ENCODE measurements at regions not wholly inside any gene's neighbourhood (a gene's known extent, or its start where the extent isn't known, plus 50 kb on each side); places are given as distances from the start of the nearest gene placed in this dataset.

DNA sequence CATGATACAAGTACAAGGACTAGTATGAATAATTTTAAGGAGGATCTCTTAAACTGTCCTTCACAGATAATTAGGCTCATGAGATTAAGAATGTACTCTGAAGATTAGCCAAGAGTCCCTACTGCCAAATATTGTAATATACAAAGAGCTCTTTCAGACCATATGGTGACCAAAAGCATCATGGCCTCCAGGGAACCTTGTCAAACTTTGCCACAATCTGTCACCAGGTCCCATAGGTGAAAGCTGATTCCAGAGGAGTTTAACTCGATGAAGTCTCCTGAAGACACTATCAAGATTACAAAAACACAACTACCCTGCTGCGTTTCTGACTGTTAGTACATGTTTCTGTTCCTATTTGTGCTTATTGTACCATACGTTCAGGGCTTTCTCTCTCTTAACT lies 395.4 kb upstream of the ITGA1 start:
- DNase-seq (ENCODE audit: low read depth in 1 of 2, low spot score in 1 of 2), result no peak

- DNase-seq (ENCODE audit: low read depth in 1 of 2, low spot score in 1 of 2), result no peak
These were observed 377.9 kb upstream of the ITGA1 start for GRCh38 chr5:52409835-52410234.

GRCh38 chr5:52419357-52419756 lies 368.4 kb upstream of the ITGA1 start:
- DNase-seq (ENCODE audit: low read depth in 1 of 2, low spot score in 1 of 2), result no peak

DNA sequence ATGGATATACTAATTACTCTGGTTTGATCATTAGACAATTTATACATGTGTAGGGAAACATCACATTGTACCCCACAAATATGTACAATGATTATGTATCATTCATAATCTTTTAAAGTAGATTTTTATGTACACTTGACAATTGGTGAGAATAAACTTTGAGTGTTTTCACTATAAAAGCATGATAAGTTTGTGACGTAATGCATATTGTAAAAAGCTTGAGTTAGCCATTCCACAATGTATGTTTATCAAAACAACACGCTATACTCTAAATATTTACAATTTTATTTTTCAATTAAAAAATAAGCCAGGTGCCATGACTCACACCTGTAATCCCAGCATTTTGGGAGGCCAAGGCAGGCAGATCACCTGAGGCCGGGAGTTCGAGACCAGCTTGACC lies 360.1 kb upstream of the ITGA1 start:
- no peak for DNase-seq (ENCODE audit: low read depth in 1 of 2, low spot score in 1 of 2)

DNA sequence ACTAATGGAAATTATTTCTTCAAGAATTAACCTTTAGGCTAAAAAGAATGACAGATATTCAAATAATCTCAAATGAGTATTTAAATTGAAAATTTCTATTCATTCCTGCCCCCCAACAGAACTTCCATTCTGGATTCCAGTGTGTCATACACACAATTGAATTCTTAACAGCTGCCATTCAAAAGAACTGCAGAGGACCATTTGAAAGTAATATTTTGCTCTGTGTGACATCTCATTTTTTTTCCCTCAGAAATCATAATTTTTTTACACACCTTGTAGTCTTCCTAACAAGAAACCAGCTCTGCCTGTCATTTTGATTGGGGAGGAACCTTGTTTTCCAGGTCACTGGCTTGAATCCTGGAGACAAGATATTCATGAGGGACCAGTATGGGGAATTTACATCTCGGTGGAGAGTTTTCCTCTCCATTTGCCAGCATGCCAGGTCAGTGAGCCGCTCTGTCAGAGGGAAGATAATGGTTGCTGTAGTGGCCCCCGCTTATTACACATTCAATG lies 358.7 kb upstream of the ITGA1 start:
- DNase-seq (ENCODE audit: low read depth in 1 of 2, low spot score in 1 of 2), result no peak

DNA sequence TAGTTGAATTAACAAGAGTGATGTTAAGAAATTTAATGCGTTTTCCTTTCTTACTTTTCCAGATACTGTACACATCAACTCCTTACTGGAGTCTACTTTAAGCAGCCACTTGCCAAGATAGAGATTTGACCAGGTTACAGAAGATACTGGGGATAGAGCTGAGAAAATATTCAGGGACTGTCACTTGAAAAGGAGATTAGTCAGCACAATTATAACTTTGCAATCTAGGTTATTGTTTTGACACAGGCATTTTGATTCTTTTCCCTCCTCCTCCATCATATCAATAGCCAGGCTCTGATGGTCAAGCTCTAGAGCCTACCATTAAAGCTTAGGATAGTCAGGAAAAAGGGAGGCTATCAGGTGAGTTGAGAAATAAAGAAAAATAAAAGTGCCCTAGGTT lies 345.9 kb upstream of the ITGA1 start:
- DNase-seq (ENCODE audit: low read depth in 1 of 2, low spot score in 1 of 2), result no peak

GRCh38 chr5:52443187-52443586 lies 344.5 kb upstream of the ITGA1 start:
- no peak for DNase-seq (ENCODE audit: low read depth in 1 of 2, low spot score in 1 of 2)

GRCh38 chr5:52448111-52448510 lies 339.6 kb upstream of the ITGA1 start:
- no peak for DNase-seq (ENCODE audit: low read depth in 1 of 2, low spot score in 1 of 2)

- no peak for DNase-seq (ENCODE audit: low read depth in 1 of 2, low spot score in 1 of 2)
These were observed 338.2 kb upstream of the ITGA1 start for GRCh38 chr5:52449516-52449915.

- DNase-seq (ENCODE audit: low read depth in 1 of 2, low spot score in 1 of 2), result no peak
These were observed 335.6 kb upstream of the ITGA1 start for GRCh38 chr5:52452098-52452497.

- no peak for DNase-seq (ENCODE audit: low read depth in 1 of 2, low spot score in 1 of 2)
These were observed 334.5 kb upstream of the ITGA1 start for GRCh38 chr5:52453176-52453575.

DNA sequence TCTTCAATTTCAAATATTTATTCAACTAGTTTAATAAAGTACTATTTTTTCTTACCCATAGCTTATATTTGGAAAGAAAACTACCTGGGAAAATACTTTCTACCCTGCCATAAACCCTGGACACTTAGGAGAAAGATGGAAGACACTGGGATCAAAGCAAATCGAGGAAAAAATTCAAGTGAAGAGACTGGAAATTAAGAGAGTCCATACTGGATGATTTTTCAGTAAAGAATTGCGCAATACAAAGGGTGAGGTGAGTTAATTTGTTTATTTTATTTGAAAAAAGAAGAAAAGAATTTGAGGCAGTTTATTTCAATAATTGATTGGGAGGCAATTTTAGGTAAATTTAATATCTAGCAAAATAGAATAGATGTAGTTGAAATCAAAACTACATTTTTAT lies 331.8 kb upstream of the ITGA1 start:
- no peak for DNase-seq (ENCODE audit: low read depth in 1 of 2, low spot score in 1 of 2)

GRCh38 chr5:52457810-52458209 lies 329.9 kb upstream of the ITGA1 start:
- no peak for DNase-seq (ENCODE audit: low read depth in 1 of 2, low spot score in 1 of 2)

DNA sequence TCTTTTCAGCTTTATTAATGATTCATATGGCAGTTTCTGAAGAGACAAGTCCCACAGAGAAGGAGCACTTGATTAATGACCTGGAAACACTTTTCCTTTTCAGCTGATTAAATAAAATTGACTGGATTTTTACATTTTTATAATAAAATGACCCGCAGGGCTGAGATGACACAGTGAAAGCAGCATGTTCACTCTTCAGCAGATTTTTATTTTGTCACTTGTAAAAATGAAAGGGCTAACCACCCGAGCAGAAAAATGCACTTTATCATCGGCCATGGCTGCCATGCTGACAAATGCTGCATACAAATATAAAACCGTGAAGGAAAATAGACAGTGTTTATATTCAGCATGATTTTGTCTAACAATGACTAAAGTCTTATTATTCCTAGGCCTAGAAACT lies 321.6 kb upstream of the ITGA1 start:
- no peak for DNase-seq (ENCODE audit: low read depth in 1 of 2, low spot score in 1 of 2)

DNA sequence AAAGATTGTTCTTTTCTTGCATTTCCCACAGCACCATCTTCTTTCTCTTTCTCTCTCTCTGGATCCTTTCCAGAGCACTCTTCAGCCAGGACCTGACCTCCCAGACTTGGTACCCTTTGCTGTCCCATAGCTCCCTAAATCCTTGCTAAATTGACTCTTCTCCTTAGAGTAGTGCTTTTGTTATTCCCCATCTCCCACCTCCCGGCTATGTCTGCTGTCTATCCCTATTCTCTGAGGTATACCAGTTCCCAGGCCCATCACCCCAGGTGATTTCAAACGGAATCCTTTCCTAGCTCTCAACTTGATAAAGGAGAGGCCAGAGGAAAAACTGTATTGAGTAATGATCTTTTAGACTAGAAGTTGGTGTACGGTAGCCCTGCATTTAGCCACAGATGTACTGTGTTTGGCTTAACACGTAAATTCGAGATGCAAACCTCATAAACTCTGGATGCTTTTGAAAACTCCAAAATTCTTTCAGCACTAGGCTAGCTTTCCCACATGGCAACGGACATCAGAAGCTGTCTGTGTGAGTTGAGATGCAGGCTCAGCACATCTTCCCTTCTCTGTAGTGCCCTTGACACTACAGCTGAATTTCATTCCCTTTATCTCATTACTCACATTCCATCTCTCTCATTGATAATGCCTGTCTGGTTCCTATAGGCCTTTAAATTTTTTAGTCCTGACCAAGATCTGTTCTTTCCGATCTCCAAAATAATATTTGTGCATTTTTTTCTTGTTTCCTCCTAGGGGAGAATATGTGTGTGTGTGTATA lies 320.8 kb upstream of the ITGA1 start:
- no peak for DNase-seq (ENCODE audit: low read depth in 1 of 2, low spot score in 1 of 2)

DNA sequence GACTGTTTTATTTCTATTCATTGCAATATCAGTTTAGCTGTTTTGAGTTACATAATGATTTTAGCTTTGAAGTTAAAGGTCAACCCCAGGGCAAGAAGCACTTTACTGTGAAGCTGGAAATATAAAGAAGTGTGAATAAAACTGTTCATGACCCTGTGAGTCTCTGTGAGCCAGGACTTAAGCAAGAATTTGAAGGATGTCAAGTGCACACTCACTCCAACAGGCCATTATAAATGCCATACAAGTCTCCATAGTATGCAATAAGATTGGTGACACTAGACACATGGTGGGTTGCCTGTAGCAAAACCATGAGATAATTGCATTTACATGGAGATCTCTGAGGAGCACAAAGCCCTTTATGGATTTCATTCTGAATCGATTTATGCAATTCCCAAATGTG lies 318.7 kb upstream of the ITGA1 start:
- no peak for DNase-seq (ENCODE audit: low read depth in 1 of 2, low spot score in 1 of 2)

DNA sequence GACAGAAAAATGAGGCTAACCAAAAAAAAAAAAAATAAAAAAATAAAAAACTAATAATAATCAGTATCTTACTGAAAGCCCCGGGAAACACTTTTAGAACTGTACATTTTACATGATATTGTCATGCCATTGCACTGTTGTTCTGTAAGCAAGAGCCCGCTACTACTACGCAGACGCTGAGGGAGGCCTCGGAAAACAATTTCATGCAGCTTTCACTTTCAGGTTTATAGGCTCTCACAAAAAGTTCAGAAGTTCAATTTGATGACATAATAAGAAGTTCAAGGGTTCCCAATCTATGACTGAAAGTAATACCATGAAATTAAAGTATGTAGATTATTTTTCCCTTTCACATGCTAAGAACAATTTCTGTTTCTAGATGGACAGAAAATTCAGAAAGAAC lies 318.3 kb upstream of the ITGA1 start:
- DNase-seq (ENCODE audit: low read depth in 1 of 2, low spot score in 1 of 2), result no peak

- no peak for DNase-seq (ENCODE audit: low read depth in 1 of 2, low spot score in 1 of 2)
These were observed 317.9 kb upstream of the ITGA1 start for GRCh38 chr5:52469835-52470234.

GRCh38 chr5:52476346-52476745 lies 311.4 kb upstream of the ITGA1 start:
- no peak for DNase-seq (ENCODE audit: low read depth in 1 of 2, low spot score in 1 of 2)

DNA sequence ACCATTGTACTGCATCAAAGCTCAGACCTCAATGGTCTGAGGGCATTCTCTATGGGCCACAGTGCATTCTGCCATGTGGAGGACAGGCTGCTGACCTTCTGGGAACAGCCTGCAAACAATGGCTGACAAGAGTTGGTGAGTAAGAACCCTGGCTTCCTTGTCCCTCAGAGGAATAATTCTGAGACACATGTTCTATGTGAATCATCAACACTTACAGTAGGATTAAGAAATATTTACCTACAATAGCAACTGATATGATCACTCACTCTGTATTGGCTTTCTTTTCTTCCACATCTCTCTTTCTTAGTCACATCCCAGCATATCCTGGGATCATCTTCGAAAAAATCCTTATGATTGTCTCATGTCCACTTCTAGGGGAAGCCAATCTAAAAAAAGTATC lies 306.5 kb upstream of the ITGA1 start:
- DNase-seq (ENCODE audit: low read depth in 1 of 2, low spot score in 1 of 2), result no peak

- no peak for DNase-seq (ENCODE audit: low read depth in 1 of 2, low spot score in 1 of 2)
These were observed 305.9 kb upstream of the ITGA1 start for GRCh38 chr5:52481851-52482250.

- DNase-seq (ENCODE audit: low read depth in 1 of 2, low spot score in 1 of 2), result no peak
These were observed 296.5 kb upstream of the ITGA1 start for GRCh38 chr5:52491071-52491787.

DNA sequence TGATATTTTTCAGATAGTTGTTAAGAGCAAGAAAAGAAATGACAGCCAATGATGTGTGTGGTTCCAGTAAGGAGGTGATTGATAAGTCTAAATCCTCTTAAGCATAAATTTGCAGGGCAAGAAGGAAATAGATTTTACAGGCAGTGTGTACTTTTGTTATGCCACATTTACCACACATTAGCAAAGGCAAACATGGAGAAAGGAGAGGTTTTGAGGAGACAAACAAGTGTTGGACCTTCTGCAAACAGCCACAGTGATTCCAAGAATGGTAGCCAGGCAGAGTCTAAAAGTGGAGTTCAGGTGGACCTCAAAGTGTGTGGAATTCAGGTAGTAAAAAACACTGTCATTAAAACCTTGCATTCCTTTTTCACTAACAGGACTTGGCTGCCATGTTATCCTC lies 295.9 kb upstream of the ITGA1 start:
- DNase-seq (ENCODE audit: low read depth in 1 of 2, low spot score in 1 of 2), result no peak
